Calu3 (cell line): ENCODE measurements at regions not wholly inside any gene's neighbourhood (a gene's known extent, or its start where the extent isn't known, plus 50 kb on each side); places are given as distances from the start of the nearest gene placed in this dataset.

ENCODE experiments used
- BruUV-seq: library from RNA; stranded (reverse); fragments of 400-500 nt; replicated peaks from 2 replicates; lab custom pipeline; 2021; lab: Mats Ljungman, UMichigan
- CTCF ChIA-PET: fragments of 300-600 bp; sonication (Branson Sonifier 250); formaldehyde crosslinking; loops from one replicate; lab custom pipeline; 2022; ENCODE audit warnings: antibody characterized with exemption; lab: Charles Lee
- DNase-seq: peaks from one replicate; pipeline ENCODE4 v3.0.0; 2022
- H3K27ac Mint-ChIP-seq: one replicate; pipeline ENCODE4 v1.8.0; 2022; ENCODE audit warnings: mixed read lengths; ENCODE audit not compliant: unreplicated experiment
- H3K27me3 Mint-ChIP-seq: one replicate; pipeline ENCODE4 v1.8.0; 2022; ENCODE audit warnings: mixed read lengths; ENCODE audit not compliant: unreplicated experiment
- H3K36me3 Mint-ChIP-seq: one replicate; pipeline ENCODE4 v1.8.0; 2022; ENCODE audit warnings: mild to moderate bottlenecking, moderate library complexity, mixed read lengths; ENCODE audit not compliant: insufficient read depth, unreplicated experiment
- H3K4me1 Mint-ChIP-seq: one replicate; pipeline ENCODE4 v1.8.0; 2022; ENCODE audit warnings: mild to moderate bottlenecking, low read depth, mixed read lengths; ENCODE audit not compliant: unreplicated experiment
- H3K4me3 Mint-ChIP-seq: one replicate; pipeline ENCODE4 v1.8.0; 2022; ENCODE audit warnings: mild to moderate bottlenecking, low read depth, moderate library complexity, mixed read lengths; ENCODE audit not compliant: unreplicated experiment
- H3K9me3 Mint-ChIP-seq: one replicate; pipeline ENCODE4 v1.8.0; 2022; ENCODE audit warnings: low read depth, mixed read lengths; ENCODE audit not compliant: unreplicated experiment
- intact Hi-C: fragments of 100-400 bp; cut with micrococcal nuclease; formaldehyde crosslinking; loops from one replicate; pipeline ENCODE4 v1.10.0; 2022; ENCODE audit not compliant: unreplicated experiment
- TF ChIP-seq, protein P1 (sequence below): fragments of 200-600 bp; IDR thresholded peaks from one replicate; pipeline ENCODE4 v1.8.0; 2022; ENCODE audit warnings: antibody characterized with exemption; ENCODE audit not compliant: unreplicated experiment

GRCh38 chr11:90532125-90532524 lies 309.3 kb upstream of the CHORDC1 start:
- Mint-ChIP-seq H3K36me3 (no peaks in the 10 kb centered on the region), H3K27me3 (no peaks in the 10 kb centered on the region), H3K4me3 (no peak overlapping the region), H3K27ac (no peak overlapping the region), H3K9me3 (no peaks in the 10 kb centered on the region), H3K4me1 (no peaks in the 10 kb centered on the region)
- CTCF ChIA-PET, result no interaction called here
- TF ChIP-seq, protein P1, sequence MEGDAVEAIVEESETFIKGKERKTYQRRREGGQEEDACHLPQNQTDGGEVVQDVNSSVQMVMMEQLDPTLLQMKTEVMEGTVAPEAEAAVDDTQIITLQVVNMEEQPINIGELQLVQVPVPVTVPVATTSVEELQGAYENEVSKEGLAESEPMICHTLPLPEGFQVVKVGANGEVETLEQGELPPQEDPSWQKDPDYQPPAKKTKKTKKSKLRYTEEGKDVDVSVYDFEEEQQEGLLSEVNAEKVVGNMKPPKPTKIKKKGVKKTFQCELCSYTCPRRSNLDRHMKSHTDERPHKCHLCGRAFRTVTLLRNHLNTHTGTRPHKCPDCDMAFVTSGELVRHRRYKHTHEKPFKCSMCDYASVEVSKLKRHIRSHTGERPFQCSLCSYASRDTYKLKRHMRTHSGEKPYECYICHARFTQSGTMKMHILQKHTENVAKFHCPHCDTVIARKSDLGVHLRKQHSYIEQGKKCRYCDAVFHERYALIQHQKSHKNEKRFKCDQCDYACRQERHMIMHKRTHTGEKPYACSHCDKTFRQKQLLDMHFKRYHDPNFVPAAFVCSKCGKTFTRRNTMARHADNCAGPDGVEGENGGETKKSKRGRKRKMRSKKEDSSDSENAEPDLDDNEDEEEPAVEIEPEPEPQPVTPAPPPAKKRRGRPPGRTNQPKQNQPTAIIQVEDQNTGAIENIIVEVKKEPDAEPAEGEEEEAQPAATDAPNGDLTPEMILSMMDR, result no peak
- intact Hi-C loops, result no loop called here
- DNase-seq, result no peak
- BruUV-seq, result no TSS peak

DNA sequence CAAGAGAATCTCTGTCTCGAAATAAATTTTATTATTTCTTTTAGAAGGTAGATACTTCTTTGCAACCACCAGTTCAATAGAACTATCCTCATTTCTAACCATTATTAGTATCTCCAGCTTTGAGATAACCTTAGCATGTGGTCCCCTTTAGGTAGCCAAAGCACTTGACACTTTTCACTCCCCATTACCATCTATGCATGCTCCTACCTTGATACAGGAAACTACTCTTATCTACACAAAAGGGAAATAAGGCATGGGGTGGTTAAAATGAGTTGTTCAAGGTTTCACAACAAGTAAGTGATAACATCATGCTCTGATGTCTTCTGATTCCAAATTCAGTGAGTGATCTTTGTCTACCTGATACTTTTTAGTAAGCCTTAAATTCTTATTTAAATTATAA lies 308.2 kb upstream of the CHORDC1 start:
- intact Hi-C loops, result no loop called here
- CTCF ChIA-PET, result no interaction called here
- Mint-ChIP-seq H3K4me1 (no peaks in the 10 kb centered on the region), H3K4me3 (no peak overlapping the region), H3K9me3 (no peaks in the 10 kb centered on the region), H3K27ac (no peak overlapping the region), H3K27me3 (no peaks in the 10 kb centered on the region), H3K36me3 (no peaks in the 10 kb centered on the region)
- TF ChIP-seq, protein P1, result no peak
- no TSS peak for BruUV-seq
- DNase-seq, result no peak

DNA sequence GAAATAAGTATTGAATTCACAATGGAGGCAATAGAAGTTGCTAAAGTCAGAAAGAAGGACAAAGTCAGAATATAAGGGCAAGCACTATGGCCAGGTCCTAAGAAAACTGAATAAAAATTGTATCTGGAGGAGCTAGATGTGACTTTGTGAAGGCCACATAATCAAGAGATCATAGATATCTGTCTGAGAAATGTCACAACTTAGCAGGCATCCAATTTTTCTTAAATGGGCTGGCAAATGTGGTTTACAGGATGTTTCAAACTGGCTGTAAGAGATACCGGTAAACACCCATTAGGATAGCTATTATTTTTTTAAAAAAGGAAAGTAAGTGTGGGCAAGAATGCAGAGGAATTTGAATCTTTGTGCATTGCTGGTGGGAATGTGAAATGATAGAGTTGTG lies 303.1 kb upstream of the CHORDC1 start:
- Mint-ChIP-seq H3K4me1 (no peaks in the 10 kb centered on the region), H3K4me3 (no peak overlapping the region), H3K36me3 (no peaks in the 10 kb centered on the region), H3K27ac (no peak overlapping the region), H3K27me3 (no peaks in the 10 kb centered on the region), H3K9me3 (no peaks in the 10 kb centered on the region)
- TF ChIP-seq, protein P1, result no peak
- CTCF ChIA-PET, result no interaction called here
- intact Hi-C loops, result no loop called here
- DNase-seq, result no peak
- BruUV-seq, result no TSS peak

DNA sequence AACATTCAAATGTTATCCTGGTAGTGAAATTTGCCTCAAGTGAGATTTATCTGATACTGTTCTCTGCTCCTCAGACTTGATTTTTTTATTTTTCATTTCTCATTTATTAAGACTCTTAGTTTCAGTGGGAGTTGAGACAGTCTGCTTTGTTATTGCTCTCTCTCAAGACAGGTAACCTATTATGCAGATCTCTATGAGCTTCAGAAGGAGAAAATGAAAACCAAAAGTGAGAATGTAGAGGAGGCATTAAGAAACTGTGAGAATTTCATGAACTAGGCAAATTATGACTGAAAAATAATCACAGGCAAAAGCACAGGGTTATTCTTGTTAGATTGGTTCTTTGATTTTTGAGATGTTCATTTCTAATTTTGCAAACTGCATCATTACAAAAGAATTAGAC lies 290.0 kb upstream of the CHORDC1 start:
- TF ChIP-seq, protein P1, result no peak
- BruUV-seq, result no TSS peak
- Mint-ChIP-seq H3K36me3 (no peaks in the 10 kb centered on the region), H3K27ac (no peak overlapping the region), H3K4me3 (no peak overlapping the region), H3K9me3 (no peaks in the 10 kb centered on the region), H3K27me3 (no peaks in the 10 kb centered on the region), H3K4me1 (no peaks in the 10 kb centered on the region)
- DNase-seq, result no peak
- intact Hi-C loops, result no loop called here
- CTCF ChIA-PET, result no interaction called here
